ENCODE measurements at regions not wholly inside any gene's neighbourhood (a gene's known extent, or its start where the extent isn't known, plus 50 kb on each side); places are given as distances from the start of the nearest gene placed in this dataset.

DNA sequence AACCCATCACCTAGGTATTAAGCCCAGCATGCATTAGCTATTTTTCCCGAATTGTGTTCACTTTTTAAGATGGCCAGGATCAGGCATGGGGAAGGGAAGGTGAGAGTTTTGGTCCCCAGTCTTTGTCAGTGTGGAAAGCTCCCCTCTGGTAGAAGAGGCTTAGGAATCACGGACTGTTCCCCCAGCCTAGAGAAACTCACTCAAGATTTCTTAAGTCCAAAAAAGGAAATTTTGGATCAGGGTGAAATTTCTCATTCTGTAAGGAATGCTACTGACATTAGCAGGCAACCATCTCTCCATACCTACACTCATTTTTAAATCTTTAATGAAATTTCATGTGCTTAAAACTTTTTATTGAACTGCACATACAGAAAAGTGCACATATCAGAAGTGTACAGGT, 70.3 kb upstream of the GALNT15 start:
- Histone ChIP-seq H3K27me3 (no peaks in the 10 kb centered on the region), H3K4me1 (no peaks in the 10 kb centered on the region), H3K4me3 (no peak overlapping the region), H3K36me3 (no peaks in the 10 kb centered on the region), H3K27ac (peak overlapping the region in 1 of 4 donors; percentile 56), H3K9me3 (no peaks in the 10 kb centered on the region)
- TF ChIP-seq EP300 (IDR thresholded peaks at IDR 0.05) (no peak), POLR2A (IDR thresholded peaks at IDR 0.05) (no peak), POLR2AphosphoS5 (IDR thresholded peaks at IDR 0.05) (no peak)
- TF ChIP-seq, protein P1, sequence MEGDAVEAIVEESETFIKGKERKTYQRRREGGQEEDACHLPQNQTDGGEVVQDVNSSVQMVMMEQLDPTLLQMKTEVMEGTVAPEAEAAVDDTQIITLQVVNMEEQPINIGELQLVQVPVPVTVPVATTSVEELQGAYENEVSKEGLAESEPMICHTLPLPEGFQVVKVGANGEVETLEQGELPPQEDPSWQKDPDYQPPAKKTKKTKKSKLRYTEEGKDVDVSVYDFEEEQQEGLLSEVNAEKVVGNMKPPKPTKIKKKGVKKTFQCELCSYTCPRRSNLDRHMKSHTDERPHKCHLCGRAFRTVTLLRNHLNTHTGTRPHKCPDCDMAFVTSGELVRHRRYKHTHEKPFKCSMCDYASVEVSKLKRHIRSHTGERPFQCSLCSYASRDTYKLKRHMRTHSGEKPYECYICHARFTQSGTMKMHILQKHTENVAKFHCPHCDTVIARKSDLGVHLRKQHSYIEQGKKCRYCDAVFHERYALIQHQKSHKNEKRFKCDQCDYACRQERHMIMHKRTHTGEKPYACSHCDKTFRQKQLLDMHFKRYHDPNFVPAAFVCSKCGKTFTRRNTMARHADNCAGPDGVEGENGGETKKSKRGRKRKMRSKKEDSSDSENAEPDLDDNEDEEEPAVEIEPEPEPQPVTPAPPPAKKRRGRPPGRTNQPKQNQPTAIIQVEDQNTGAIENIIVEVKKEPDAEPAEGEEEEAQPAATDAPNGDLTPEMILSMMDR (IDR thresholded peaks at IDR 0.05) = no peak
- WGBS, 2 donors (ENCODE audit: low coverage in 1 of 2) = 56 to 63% methylated on average over 1 to 2 of the region's 2 CpGs
- no peak for ATAC-seq

DNA sequence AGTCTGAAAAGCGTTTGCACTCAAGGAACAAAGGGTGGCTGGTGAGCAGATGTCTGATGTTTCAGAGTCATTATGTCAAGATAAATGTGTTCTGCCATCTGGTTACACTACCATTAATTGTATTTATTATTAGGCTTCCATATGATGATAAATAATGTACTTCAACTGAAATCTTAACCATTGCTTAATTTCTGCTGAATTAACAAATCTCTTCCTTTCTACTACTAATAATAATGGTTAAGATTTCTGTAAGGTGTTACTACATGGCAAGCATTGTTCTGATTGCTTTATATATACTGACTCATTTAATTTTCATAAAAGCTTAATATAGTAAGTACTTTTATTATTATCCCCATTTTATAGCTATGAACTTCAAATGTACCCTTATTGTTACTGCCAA, 68.4 kb upstream of the GALNT15 start:
- ATAC-seq = no peak
- 70 to 77% methylated on average over 1 of the region's 1 CpG for WGBS, 2 donors (ENCODE audit: low coverage in 1 of 2)
- Histone ChIP-seq H3K4me3 (no peak overlapping the region), H3K27me3 (no peaks in the 10 kb centered on the region), H3K4me1 (no peaks in the 10 kb centered on the region), H3K36me3 (no peaks in the 10 kb centered on the region), H3K9me3 (no peaks in the 10 kb centered on the region), H3K27ac (no peak overlapping the region)
- TF ChIP-seq POLR2A (IDR thresholded peaks at IDR 0.05) = no peak
- no peak for TF ChIP-seq EP300 (IDR thresholded peaks at IDR 0.05)
- TF ChIP-seq, protein P1 (IDR thresholded peaks at IDR 0.05) = no peak
- no peak for TF ChIP-seq POLR2AphosphoS5 (IDR thresholded peaks at IDR 0.05)

DNA sequence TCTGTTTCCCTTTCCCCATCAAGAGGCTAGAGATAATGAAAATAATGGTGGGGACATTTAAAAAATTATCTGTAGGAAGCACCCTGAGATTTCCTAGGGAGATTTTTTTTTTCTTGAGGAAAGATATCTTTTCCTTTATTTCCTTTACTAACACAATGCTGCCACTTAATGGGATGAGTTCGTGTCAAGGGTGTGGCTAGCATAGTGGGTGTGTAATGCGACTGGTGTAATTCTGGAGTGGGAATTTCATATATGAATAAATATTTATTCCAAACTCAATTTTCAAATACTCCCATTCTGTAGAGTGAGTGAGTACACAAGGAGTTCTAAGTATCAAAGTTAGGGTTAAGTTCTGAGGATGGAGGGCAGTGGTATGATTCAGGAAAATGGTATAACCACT, 66.1 kb upstream of the GALNT15 start:
- no peak overlapping the region for H3K27ac ChIP-seq
- no peak for ATAC-seq
- H3K36me3 ChIP-seq = no peaks in the 10 kb centered on the region
- 38 to 83% methylated on average over 1 to 2 of the region's 2 CpGs for WGBS, 2 donors (ENCODE audit: low coverage in 1 of 2)
- H3K4me1 ChIP-seq = no peaks in the 10 kb centered on the region
- no peak for TF ChIP-seq POLR2A (IDR thresholded peaks at IDR 0.05)
- no peaks in the 10 kb centered on the region for H3K27me3 ChIP-seq
- H3K4me3 ChIP-seq = no peak overlapping the region
- no peaks in the 10 kb centered on the region for H3K9me3 ChIP-seq

DNA sequence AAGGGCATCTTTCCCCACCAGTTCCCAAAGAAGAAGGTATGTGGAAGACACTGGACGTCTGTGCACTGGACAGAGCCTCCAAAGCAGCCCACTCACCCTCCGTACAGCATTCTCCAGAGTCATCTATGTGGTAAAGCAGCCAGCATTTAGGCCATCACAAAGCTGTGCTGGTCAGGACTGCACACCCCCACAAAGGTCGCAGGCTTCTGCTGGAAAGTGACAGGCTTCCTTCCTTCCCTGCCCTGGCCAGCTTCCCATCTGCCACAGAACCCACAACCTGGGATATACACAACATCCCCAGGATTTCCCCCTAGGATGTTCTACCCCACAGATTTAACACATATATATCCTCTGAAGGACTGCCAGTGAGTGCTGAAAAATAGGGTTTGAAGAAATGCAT, 64.6 kb upstream of the GALNT15 start:
- Histone ChIP-seq H3K27me3 (no peaks in the 10 kb centered on the region), H3K36me3 (no peaks in the 10 kb centered on the region), H3K9me3 (no peaks in the 10 kb centered on the region), H3K4me1 (no peaks in the 10 kb centered on the region), H3K27ac (no peak overlapping the region), H3K4me3 (no peak overlapping the region)
- TF ChIP-seq POLR2A (IDR thresholded peaks at IDR 0.05) = no peak
- TF ChIP-seq, protein P1 (IDR thresholded peaks at IDR 0.05) = no peak
- TF ChIP-seq POLR2AphosphoS5 (IDR thresholded peaks at IDR 0.05) = no peak
- no peak for TF ChIP-seq EP300 (IDR thresholded peaks at IDR 0.05)
- no peak for ATAC-seq
- WGBS, 2 donors (ENCODE audit: low coverage in 1 of 2) = 51 to 100% methylated on average over 1 to 2 of the region's 3 CpGs

DNA sequence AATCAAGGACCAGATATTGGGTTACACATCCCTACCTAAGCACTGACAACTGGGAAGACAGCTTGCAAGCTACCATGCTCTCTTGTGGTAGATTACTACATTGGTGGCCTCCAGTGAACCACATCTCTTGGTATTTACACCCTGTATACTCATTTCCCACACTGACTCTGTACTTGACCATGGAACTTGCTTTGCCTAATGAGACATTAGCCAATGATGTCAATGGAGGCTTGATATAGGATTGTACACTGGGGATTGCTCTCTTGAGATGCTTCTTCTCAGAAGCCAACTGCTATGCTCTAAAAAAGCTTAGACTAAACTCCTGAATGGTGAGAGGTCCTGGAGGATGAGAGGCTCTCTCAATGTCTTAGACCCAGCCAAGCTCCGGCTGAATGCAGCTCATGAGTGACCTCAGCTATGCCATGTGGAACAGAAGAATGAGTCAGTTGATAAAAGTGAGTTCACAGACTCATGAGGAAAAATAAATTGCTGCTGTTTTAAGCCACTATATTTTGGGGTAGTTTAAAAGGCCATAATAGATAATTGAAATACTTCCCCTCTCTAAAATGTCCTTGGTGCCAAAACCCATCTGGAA, 61.5 kb upstream of the GALNT15 start:
- Histone ChIP-seq H3K36me3 (no peaks in the 10 kb centered on the region), H3K27ac (peak overlapping the region in 3 of 4 donors; percentile 40 to 63 (median 54)), H3K9me3 (no peaks in the 10 kb centered on the region), H3K4me3 (no peak overlapping the region), H3K4me1 (no peaks in the 10 kb centered on the region), H3K27me3 (no peaks in the 10 kb centered on the region)
- 27 to 44% methylated on average over 1 of the region's 1 CpG for WGBS, 2 donors (ENCODE audit: low coverage in 1 of 2)
- ATAC-seq = no peak
- TF ChIP-seq EP300 (IDR thresholded peaks at IDR 0.05) = no peak
- TF ChIP-seq POLR2AphosphoS5 (IDR thresholded peaks at IDR 0.05) = no peak
- TF ChIP-seq POLR2A (IDR thresholded peaks at IDR 0.05) = no peak
- TF ChIP-seq, protein P1 (IDR thresholded peaks at IDR 0.05) = no peak
